ENCODE measurements at regions not wholly inside any gene's neighbourhood (a gene's known extent, or its start where the extent isn't known, plus 50 kb on each side); places are given as distances from the start of the nearest gene placed in this dataset.

GRCh38 chr18:49652881-49653724 lies 91.2 kb downstream of the LIPG start (continued):
- no peak for TF ChIP-seq ELF1 (IDR thresholded peaks at IDR 0.05)

GRCh38 chr18:49651033-49651432 lies 89.2 kb downstream of the LIPG start:
- ChIA-PET POLR2A (no interaction called here), CTCF (no interaction called here)
- DNase-seq: no peak
- Histone ChIP-seq H3F3A (replicated peaks; ENCODE audit: insufficient read depth) (peaks cover 6% of the 10 kb centered on the region), H3K9me2 (no peaks in the 10 kb centered on the region), H3K27me3 (ENCODE audit: insufficient read depth) (no peaks in the 10 kb centered on the region), H3K79me2 (ENCODE audit: insufficient read depth) (no peaks in the 10 kb centered on the region), H3K9ac (no peak overlapping the region), H3K36me3 (replicated peaks in 1 of 2; ENCODE audit: control insufficient read depth in 1 of 2, insufficient read depth in 2 of 2, low read length in 1 of 2) (no peaks in the 10 kb centered on the region), H3K4me3 (ENCODE audit: low read depth in 2 of 2, low read length in 1 of 2) (no peak overlapping the region), H3K9me3 (no peaks in the 10 kb centered on the region), H4K20me1 (ENCODE audit: insufficient read depth) (no peaks in the 10 kb centered on the region), H3K4me1 (ENCODE audit: control insufficient read depth in 1 of 2, insufficient read depth in 2 of 2, low read depth in 1 of 2, low read length in 1 of 2) (peaks cover 0 to 13% of the 10 kb centered on the region in 2 experiments; a peak in 2 of 4 replicates), H3K4me2 (no peak overlapping the region), H2AFZ (ENCODE audit: low read depth) (no peak overlapping the region), H3K27ac (ENCODE audit: low read depth in 2 of 2, low read length in 1 of 2) (no peak overlapping the region)
- TF ChIP-seq TEAD4 (IDR thresholded peaks at IDR 0.05; ENCODE audit: borderline replicate concordance, insufficient read depth) (no peak), RFX5 (IDR thresholded peaks at IDR 0.05; ENCODE audit: low read length) (no peak), CHD2 (IDR thresholded peaks at IDR 0.05; ENCODE audit: low read length, partially characterized antibody) (no peak), USF1 (IDR thresholded peaks at IDR 0.05; ENCODE audit: borderline replicate concordance, low read depth) (no peak), ELF1 (IDR thresholded peaks at IDR 0.05) (no peak), EZH2phosphoT487 (IDR thresholded peaks at IDR 0.05; ENCODE audit: borderline replicate concordance, low read depth) (no peak), MAX (IDR thresholded peaks at IDR 0.05; ENCODE audit: low read depth) (no peak), FOXJ3 (CRISPR knock-in tag; IDR thresholded peaks at IDR 0.05) (no peak), MEF2A (IDR thresholded peaks at IDR 0.05; ENCODE audit: borderline replicate concordance, low read depth) (no peak), IRF3 (IDR thresholded peaks at IDR 0.05; ENCODE audit: low read depth, low read length) (no peak), REST (IDR thresholded peaks at IDR 0.05; ENCODE audit: low read depth, low read length) (no peak), GABPA (IDR thresholded peaks at IDR 0.05; ENCODE audit: low read depth) (no peak), USF2 (IDR thresholded peaks at IDR 0.05; ENCODE audit: borderline replicate concordance, low read depth, low read length) (no peak), YY1 (IDR thresholded peaks at IDR 0.05; ENCODE audit: low read depth) (no peak), EP300 (IDR thresholded peaks at IDR 0.05; ENCODE audit: borderline replicate concordance in 1 of 2, low read depth in 1 of 2, low read length in 1 of 2) (no peak), JUND (IDR thresholded peaks at IDR 0.05) (no peak), SMC3 (IDR thresholded peaks at IDR 0.05; ENCODE audit: low read depth, low read length) (no peak), NFIC (IDR thresholded peaks at IDR 0.05; ENCODE audit: borderline replicate concordance) (no peak), PBX3 (IDR thresholded peaks at IDR 0.05) (no peak)
- whole genome bisulfite sequencing (ENCODE audit: low lambda C conversion rate): no CpG with 5 or more reads among the region's 6 CpGs
